SK-N-SH treated with all-trans-retinoic acid at 6 μM for 48 hours (cell line): ENCODE measurements at regions not wholly inside any gene's neighbourhood (a gene's known extent, or its start where the extent isn't known, plus 50 kb on each side); places are given as distances from the start of the nearest gene placed in this dataset.

Source experiments
- ATAC-seq: fragments of 200-7000 bp; cut with Tn5 transposase; 3 replicates; pipeline ENCODE4 v1.9.1; 2020; ENCODE audit warnings: mild to moderate bottlenecking, moderate library complexity
- ARNTL ChIP-seq: fragments of 450-650 bp; formaldehyde crosslinking; IDR thresholded peaks from 2 replicates; pipeline ENCODE4 v1.5.0; 2020; ENCODE audit warnings: low read depth, mild to moderate bottlenecking, moderate library complexity, borderline replicate concordance
- BACH2 ChIP-seq: fragments of 250-450 bp; sonication (Bioruptor Pico); IDR thresholded peaks from 2 replicates; pipeline ENCODE4 v1.9.0; 2021; ENCODE audit warnings: mild to moderate bottlenecking, borderline replicate concordance
- CSRNP3 ChIP-seq: fragments of 250-450 bp; sonication (Bioruptor Pico); IDR thresholded peaks from 2 replicates; pipeline ENCODE4 v1.5.1; 2021; ENCODE audit warnings: mild to moderate bottlenecking, moderate library complexity
- ESRRG ChIP-seq: fragments of 250-450 bp; sonication (Bioruptor Pico); IDR thresholded peaks from 2 replicates; pipeline ENCODE4 v1.6.1; 2021; ENCODE audit warnings: mild to moderate bottlenecking
- GLIS3 ChIP-seq: fragments of 250-450 bp; sonication (Bioruptor Pico); IDR thresholded peaks from 2 replicates; pipeline ENCODE4 v1.5.0; 2020; ENCODE audit warnings: mild to moderate bottlenecking, moderate library complexity
- ISL1 ChIP-seq: fragments of 250-450 bp; sonication (Bioruptor Pico); IDR thresholded peaks from 2 replicates; pipeline ENCODE4 v2.1.2; 2022; ENCODE audit warnings: mild to moderate bottlenecking, moderate library complexity
- OSR1 ChIP-seq: fragments of 250-450 bp; sonication (Bioruptor Pico); IDR thresholded peaks from 2 replicates; pipeline ENCODE4 v1.8.0; 2022; ENCODE audit warnings: moderate library complexity, mild to moderate bottlenecking, inconsistent platforms
- PATZ1 ChIP-seq: fragments of 250-450 bp; sonication (Bioruptor Pico); IDR thresholded peaks from 2 replicates; pipeline ENCODE4 v1.8.0; 2020; ENCODE audit warnings: mild to moderate bottlenecking, moderate library complexity, borderline replicate concordance
- PPARA ChIP-seq: fragments of 250-450 bp; sonication (Bioruptor Pico); IDR thresholded peaks from 2 replicates; pipeline ENCODE4 v1.5.0; 2020; ENCODE audit warnings: mild to moderate bottlenecking, borderline replicate concordance
- RARB ChIP-seq: fragments of 250-450 bp; sonication (Bioruptor Pico); IDR thresholded peaks from 2 replicates; pipeline ENCODE4 v1.8.0; 2021; ENCODE audit warnings: mild to moderate bottlenecking, moderate library complexity
- SNAI2 ChIP-seq: fragments of 250-450 bp; sonication (Bioruptor Pico); IDR thresholded peaks from 2 replicates; pipeline ENCODE4 v1.5.0; 2020; ENCODE audit warnings: mild to moderate bottlenecking, moderate library complexity
- TOX ChIP-seq: fragments of 250-450 bp; sonication (Bioruptor Pico); IDR thresholded peaks from 2 replicates; pipeline ENCODE4 v1.8.0; 2021; ENCODE audit warnings: mild to moderate bottlenecking, moderate library complexity, borderline replicate concordance
- ZC3H10 ChIP-seq: fragments of 250-450 bp; sonication (Bioruptor Pico); IDR thresholded peaks from 2 replicates; pipeline ENCODE4 v1.5.1; 2021; ENCODE audit warnings: mild to moderate bottlenecking, moderate library complexity
- ZFP3 ChIP-seq: fragments of 250-450 bp; sonication (Bioruptor Pico); IDR thresholded peaks from 2 replicates; pipeline ENCODE4 v1.5.0; 2020; ENCODE audit warnings: mild to moderate bottlenecking, moderate library complexity
- ZFP30 ChIP-seq: fragments of 450-650 bp; formaldehyde crosslinking; IDR thresholded peaks from 2 replicates; pipeline ENCODE4 v1.5.0; 2022; ENCODE audit warnings: mild to moderate bottlenecking, moderate library complexity
- ZNF565 ChIP-seq: fragments of 450-650 bp; formaldehyde crosslinking; conservative IDR thresholded peaks from 2 replicates; pipeline ENCODE4 v1.5.0; 2020; ENCODE audit warnings: low read depth, mild to moderate bottlenecking, moderate library complexity
- ZNF70 ChIP-seq: fragments of 450-650 bp; formaldehyde crosslinking; IDR thresholded peaks from 2 replicates; pipeline ENCODE4 v1.5.0; 2020; ENCODE audit warnings: mild to moderate bottlenecking, moderate library complexity
- ZNF8 ChIP-seq: fragments of 450-650 bp; formaldehyde crosslinking; IDR thresholded peaks from 2 replicates; pipeline ENCODE4 v1.5.0; 2020; ENCODE audit warnings: mild to moderate bottlenecking, moderate library complexity
- TF ChIP-seq, protein P1 (sequence below): fragments of 250-450 bp; sonication (Bioruptor Pico); IDR thresholded peaks from 2 replicates; pipeline ENCODE4 v1.8.0; 2021; ENCODE audit warnings: low read depth, mild to moderate bottlenecking, moderate library complexity, borderline replicate concordance
- TF ChIP-seq, protein P2 (sequence below): fragments of 250-450 bp; sonication (Bioruptor Pico); IDR thresholded peaks from 2 replicates; pipeline ENCODE4 v1.5.1; 2020; ENCODE audit warnings: low read depth, mild to moderate bottlenecking, moderate library complexity

- TF ChIP-seq PPARA (CRISPR knock-in tag) (no peak), ZC3H10 (no peak), RARB (no peak), GLIS3 (no peak), ARNTL (CRISPR knock-in tag) (no peak), ZFP30 (CRISPR knock-in tag) (no peak), ZFP3 (CRISPR knock-in tag) (no peak), SNAI2 (no peak)
These were observed 50.7 kb upstream of the SHB start (continued) for GRCh38 chr9:38119560-38120236.

DNA sequence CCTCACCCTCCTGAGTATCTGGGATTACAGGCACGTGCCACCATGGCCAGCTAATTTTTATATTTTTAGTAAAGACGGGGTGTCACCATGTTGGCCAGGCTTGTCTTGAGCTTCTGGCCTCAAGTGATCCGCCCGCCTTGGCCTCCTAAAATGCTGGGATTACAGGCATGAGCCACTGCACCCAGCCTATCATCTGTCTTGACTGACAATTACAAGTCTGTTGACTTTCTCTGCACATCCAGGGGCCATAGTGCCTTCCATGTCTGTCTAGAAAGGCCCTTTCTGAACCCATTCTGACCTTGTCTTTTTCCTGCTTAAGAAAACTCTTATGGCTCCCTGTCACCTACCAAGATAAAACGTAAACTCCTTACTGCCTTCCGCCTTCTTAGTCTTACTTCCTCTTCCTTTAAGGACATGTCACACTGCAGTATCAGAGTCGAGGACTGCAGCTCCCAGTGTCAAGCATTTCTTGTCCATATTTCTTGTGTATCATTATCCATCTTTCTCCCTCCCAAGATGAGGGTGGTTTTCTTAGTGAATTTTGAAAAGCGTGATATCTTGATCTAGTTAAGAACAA, 49.9 kb upstream of the SHB start:
- no peak for ATAC-seq
- TF ChIP-seq GLIS3 (no peak), PATZ1 (CRISPR knock-in tag) (no peak), ZNF70 (CRISPR knock-in tag) (no peak), BACH2 (CRISPR knock-in tag) (no peak), ZFP3 (CRISPR knock-in tag) (no peak), ZFP30 (CRISPR knock-in tag) (no peak), PPARA (CRISPR knock-in tag) (no peak), ISL1 (CRISPR knock-in tag) (no peak), CSRNP3 (CRISPR knock-in tag) (no peak), ESRRG (CRISPR knock-in tag) (no peak), OSR1 (no peak), ZNF8 (CRISPR knock-in tag) (no peak), RARB (no peak), TOX (CRISPR knock-in tag) (no peak), ZNF565 (no peak), ARNTL (CRISPR knock-in tag) (no peak), ZC3H10 (no peak), SNAI2 (no peak)
- TF ChIP-seq, protein P1, sequence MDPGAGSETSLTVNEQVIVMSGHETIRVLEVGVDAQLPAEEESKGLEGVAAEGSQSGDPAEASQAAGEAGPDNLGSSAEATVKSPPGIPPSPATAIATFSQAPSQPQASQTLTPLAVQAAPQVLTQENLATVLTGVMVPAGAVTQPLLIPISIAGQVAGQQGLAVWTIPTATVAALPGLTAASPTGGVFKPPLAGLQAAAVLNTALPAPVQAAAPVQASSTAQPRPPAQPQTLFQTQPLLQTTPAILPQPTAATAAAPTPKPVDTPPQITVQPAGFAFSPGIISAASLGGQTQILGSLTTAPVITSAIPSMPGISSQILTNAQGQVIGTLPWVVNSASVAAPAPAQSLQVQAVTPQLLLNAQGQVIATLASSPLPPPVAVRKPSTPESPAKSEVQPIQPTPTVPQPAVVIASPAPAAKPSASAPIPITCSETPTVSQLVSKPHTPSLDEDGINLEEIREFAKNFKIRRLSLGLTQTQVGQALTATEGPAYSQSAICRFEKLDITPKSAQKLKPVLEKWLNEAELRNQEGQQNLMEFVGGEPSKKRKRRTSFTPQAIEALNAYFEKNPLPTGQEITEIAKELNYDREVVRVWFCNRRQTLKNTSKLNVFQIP (CRISPR knock-in tag) = no peak
- TF ChIP-seq, protein P2, sequence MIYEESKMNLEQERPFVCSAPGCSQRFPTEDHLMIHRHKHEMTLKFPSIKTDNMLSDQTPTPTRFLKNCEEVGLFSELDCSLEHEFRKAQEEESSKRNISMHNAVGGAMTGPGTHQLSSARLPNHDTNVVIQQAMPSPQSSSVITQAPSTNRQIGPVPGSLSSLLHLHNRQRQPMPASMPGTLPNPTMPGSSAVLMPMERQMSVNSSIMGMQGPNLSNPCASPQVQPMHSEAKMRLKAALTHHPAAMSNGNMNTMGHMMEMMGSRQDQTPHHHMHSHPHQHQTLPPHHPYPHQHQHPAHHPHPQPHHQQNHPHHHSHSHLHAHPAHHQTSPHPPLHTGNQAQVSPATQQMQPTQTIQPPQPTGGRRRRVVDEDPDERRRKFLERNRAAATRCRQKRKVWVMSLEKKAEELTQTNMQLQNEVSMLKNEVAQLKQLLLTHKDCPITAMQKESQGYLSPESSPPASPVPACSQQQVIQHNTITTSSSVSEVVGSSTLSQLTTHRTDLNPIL (CRISPR knock-in tag) = no peak
